Activated T-cell treated with anti-CD3 and anti-CD28 coated beads, Interleukin-2, amount 50 U/mL, for 1 hour (primary cell): ENCODE measurements at regions not wholly inside any gene's neighbourhood (a gene's known extent, or its start where the extent isn't known, plus 50 kb on each side); places are given as distances from the start of the nearest gene placed in this dataset.
"Not testable (repeated sequence)": the region's sequence is repeated elsewhere in the genome, so short reads cannot be mapped to it uniquely, and the experiment has no call there.

Experiments
- DNase-seq: peaks from one replicate; pipeline ENCODE4 v3.0.0-alpha.2; 2020

DNA sequence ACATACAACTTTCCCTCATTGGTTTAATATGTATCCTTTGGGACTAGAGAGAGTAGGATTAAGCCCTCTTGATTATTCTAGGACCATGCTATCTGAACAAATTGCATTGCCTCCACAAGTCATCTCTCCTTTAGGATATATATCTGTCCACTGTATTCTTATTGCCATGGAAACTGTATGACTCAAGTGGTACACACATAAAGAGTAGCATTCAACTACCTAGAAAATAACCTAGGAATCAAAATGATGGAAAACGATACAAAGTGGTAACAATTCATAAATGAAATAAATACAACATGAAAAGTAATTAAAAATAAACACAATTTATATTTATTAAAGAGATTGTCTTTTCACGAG, 212.1 kb upstream of the P2RY1 start:
- DNase-seq = no peak

DNA sequence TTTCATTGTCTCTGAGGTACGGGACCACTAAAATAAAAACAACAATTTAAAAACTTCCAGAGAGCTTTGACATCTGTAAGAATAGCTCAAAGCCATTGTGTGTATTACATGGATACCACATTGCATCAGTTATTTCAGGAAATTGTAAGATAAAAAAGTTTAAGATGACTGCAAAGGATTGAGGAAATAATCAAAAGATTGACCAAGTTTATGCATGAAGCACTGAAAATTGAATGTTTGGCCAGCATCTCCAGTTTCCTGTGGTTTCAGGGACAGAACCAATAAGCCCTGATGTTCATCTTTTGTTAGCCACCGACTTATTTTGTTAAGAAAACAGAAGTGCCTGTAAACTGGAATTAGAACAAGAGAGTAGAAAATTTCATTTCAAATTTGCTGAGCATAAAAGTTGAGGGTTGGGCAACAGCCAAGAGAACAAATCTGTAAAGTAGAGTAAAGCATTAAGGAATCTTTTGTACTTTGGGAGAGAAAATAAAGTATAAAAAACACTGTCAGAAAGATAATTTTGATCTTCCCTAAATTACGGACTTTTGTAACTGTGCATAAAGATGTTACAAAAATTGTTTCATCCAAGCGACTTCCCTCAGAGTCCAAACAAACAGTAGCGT, 211.5 kb upstream of the P2RY1 start:
- no peak for DNase-seq

DNA sequence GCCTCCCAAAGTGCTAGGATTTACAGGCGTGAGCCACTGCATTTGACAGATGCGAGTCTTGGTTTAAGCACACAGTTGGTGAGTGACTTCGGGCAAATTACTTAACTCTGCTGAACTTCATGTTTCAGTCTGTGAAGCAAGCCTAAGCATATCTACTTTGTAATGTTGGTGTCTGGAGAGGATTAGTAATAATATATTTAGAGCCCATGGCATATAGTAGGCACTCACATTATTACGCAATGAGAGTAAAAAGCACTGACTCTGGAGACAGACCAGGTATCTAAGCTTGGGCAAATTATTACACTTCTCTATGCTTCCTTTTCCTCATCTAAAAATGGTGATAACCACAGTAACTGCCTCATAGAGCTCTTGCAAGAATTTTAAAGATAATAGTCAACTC, 208.7 kb upstream of the P2RY1 start:
- no peak for DNase-seq

GRCh38 chr3:152628496-152628895, 206.4 kb upstream of the P2RY1 start:
- no peak for DNase-seq

DNA sequence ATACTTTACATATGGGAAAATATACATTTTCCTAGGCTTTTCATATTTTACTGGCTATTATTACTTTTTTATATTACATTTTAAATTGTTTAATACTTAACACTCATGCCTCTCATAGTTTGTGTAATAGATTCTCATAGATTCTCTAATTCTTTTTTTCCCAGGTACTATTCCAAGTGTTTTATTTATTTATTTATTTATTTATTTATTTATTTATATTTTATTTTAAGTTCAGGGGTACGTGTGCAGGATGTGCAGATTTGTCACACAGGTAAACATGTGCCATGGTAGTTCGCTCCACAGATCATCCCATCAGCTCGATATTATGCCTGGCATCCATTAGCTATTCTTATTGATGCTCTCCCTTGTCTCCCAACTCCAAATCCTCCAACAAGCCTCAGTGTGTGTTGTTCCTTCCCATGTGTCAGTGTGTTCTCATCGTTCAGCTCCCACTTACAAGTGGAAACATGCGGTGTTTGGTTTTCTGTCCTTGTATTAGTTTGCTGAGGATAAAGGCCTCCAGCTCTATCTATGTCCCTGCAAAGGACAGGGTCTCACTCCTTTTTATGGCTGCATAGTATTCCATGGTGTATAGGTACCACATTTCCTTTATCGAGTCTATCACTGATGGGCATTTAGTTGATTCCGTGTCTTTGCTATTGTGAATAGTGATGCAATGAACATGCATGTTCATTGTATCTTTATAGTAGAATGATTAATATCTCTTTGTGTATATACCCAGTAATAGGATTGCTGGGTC, 205.4 kb upstream of the P2RY1 start:
- no peak for DNase-seq

DNA sequence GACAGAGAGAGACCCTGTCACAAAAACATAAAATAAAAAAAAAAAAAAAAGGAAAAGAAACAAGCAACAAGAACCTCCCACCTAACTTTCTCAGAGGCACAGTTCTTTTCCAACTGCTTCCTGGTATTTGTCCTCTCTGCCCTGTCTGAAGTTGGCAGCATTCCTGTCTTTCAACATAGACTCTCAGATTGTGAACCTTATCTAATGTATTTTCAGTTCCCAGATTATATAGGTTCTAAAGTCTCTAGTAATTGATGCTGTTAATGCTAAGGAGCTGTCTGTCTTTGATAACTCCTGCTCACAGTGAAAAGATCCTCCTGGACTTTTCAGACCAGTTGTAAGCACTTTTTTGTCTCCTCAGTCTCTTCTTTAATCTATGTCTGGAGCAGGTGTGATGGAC, 199.5 kb upstream of the P2RY1 start:
- DNase-seq = no peak

- no peak for DNase-seq
Observed at GRCh38 chr3:152636651-152637050, 198.3 kb upstream of the P2RY1 start.

GRCh38 chr3:152638214-152638613, 196.7 kb upstream of the P2RY1 start:
- no peak for DNase-seq

DNA sequence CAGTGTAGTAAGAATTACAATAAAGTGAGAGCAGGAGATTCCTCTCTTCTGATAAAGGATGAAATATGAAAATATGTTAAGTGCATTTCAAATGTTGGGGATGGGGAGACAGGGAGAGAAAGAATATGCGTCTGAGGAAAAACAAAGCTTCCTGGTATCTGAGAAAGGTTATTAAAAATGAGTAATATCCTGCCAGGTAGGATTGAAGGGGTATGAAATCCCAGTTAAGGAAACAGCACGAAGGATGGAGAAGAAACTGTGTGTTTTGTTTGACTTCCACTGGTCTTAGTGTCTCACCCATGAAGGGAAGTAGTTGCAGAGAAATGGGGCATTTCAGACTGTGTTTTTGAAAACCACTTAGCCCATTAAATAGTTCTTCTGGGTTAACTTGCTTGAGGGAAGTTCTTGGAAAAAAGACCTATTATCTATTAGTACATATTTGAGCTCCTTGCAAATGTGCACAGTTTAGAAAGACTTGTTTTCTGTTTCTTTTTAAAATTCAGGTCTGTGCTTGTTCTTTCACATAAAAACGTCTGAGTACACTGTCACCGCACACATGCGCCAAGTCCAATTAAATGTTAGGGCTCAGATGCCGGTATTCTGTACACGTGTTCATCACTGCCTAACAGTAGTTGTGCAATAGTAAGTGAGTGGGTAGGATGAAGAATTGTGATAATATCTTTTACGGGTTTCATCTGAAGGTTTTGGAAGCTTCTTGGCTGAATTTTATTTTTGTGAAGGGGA, 196.1 kb upstream of the P2RY1 start:
- no peak for DNase-seq

DNA sequence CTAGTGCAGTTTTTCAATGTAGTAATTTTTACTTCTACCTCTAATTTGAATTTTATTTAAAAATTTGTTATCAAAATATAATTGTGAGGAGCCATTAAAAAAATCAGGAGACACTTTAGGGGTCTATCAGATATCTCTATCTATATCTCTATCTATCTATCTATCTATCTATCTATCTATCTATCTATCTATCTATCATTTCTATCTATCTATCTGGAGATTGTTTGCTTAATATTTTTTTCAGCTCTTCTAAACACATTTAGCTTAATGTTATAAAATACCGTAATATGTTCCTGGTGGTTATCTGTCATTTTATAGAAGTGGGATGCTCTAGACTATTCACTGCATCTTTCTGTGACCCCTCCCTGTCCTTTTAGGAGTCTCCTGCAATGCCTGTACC, 193.7 kb upstream of the P2RY1 start:
- DNase-seq = no peak

DNA sequence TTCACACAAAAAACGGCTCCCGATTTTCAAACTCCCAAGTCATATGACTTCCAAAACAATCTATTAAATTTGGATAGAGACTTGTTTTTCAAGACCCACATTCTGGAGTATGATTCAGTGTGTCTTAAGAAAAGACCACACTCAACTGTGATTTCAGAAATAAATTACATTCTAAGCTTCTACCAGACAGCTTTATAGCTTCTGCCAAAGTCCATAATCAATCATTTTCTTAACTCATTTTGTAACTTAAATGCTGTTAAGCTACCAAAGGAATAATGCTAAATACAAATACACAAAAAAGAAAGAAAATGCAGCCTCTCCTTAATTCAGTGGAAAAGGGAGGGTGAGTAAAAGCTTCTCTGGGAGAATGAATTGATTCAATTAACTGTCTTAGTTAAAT, 192.3 kb upstream of the P2RY1 start:
- no peak for DNase-seq

DNA sequence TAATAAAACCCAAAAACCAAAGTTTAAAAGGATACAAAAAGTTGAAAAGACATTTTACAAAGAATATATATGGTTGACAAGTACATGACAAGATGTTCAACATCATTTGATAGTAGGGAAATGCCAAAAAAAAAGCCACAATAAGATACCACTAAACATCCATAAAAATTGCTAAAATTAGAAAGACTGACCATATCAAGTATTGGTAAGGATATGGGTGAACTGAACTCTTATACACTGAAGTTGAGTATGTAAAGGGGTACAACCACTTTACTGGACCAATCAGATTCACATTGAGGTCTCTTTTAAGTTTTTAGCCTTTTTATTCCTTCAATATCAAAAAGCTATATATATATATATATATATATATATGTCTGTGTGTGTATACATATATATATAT, 190.5 kb upstream of the P2RY1 start:
- no peak for DNase-seq

DNA sequence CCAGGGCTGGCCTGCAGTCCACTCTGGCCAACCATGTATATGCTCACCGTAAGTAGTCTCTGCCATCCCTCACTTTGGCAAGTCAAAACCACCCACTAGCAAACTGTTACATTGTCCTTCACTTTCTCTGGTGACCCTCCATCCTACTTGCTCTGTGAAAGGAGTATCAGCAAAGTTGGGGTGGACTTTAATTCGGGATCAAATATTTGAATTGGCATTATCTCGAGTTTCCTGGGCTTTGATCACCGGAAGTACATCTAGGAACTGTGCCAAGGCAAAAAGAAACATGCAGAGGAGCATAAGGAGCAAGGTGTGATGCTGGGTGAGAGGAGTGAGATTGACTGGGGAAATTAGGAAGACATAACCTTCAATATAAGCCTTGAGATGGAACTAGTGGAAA, 188.9 kb upstream of the P2RY1 start:
- DNase-seq = no peak

DNA sequence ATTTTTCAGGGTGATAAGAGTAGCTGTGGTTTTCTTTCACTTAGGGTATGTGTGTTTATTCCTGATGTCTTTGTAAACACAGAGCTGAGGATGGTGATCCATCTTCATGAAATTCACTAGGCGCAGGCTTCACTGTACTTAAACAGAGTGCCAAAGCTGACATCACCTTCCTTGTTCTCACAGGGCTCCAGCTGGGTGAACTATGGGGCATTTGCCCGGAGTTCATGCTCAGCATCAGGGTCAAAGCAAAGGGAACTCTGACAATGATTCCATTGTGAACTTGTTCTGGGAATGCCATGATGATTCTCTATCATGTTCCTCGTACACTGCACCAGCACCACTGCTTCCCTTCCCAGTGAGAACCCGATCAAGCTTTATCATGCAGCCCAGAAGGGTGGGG, 184.8 kb upstream of the P2RY1 start:
- no peak for DNase-seq

GRCh38 chr3:152650923-152651322, 184.0 kb upstream of the P2RY1 start:
- not testable (repeated sequence) for DNase-seq

DNA sequence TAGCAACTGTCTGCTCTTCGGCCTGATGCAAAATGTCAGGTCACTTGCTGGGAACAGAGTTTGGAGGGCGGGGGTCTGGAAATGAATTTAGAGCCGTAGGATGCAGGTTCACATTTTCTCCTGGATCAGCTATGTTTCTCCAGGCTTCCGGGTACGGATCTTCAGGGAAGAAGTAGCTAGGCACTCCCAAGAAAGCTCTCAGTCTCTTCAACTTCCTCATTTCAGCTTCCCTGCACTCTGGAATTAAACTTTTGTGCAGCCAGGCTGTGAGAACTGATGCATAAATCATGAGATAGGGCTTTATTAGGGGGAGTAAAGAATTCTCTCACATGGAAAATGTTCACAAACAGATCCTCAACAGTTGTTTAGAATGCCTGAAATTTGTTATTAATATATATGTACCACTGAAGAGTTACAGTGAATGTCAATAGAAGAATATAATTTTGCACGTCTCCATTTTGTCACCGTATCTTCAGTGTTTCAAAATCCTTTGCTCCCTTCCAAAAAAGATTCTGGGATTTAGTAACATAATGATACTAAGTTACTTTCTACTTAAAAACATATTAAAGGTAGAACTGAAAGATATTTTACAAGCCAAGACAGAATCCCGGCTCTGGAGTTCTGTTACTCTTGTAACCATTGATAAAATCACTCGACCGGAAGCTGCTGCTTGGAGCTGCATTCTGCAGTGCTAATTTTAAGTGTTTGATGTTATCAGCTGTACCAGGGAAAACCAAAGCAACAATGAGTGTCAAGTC, 178.5 kb upstream of the P2RY1 start:
- DNase-seq = no peak

GRCh38 chr3:152656972-152657355, 178.0 kb upstream of the P2RY1 start:
- DNase-seq = no peak

GRCh38 chr3:152658977-152659720, 175.8 kb upstream of the P2RY1 start:
- DNase-seq = no peak

- no peak for DNase-seq
Observed at GRCh38 chr3:152662157-152662556, 172.8 kb upstream of the P2RY1 start.

DNA sequence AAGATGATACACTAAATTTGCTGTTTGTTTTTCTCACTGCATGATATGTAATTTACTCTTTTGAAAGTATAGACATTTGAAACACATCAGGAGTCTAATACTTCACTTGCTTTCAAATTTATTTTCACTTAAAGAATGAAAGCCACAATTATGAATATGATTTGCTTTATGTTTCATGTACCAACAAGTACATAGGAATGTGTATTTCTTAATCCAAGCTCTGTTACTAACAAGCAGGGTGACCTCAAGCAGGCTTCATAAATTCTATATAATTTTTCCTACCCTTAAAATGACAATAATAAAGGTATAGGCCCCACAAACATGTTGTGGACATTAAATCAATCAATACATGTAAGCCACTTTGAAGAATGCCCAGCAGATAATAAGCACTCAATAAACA, 170.2 kb upstream of the P2RY1 start:
- no peak for DNase-seq

GRCh38 chr3:152667267-152667666, 167.7 kb upstream of the P2RY1 start:
- no peak for DNase-seq

DNA sequence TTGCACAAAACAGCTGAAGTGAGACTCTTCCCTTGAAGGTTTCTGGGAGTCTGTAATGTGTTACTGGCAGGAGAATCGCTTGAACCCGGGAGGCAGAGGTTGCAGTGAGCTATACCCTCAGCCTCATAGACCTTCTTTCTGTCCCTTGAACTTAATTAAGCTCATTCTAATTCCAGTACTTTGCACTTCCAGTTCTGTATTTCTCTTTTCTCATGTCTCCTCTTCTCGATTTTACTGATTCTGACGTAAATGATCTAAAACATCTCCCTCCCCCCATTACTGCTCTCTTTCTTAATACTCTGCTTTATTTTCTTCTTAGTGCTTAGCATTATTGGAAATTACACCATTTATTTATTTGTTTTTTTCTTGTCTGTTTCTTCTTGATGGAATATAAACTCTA, 165.4 kb upstream of the P2RY1 start:
- no peak for DNase-seq
